ENCODE measurements at regions not wholly inside any gene's neighbourhood (a gene's known extent, or its start where the extent isn't known, plus 50 kb on each side); places are given as distances from the start of the nearest gene placed in this dataset.

DNA sequence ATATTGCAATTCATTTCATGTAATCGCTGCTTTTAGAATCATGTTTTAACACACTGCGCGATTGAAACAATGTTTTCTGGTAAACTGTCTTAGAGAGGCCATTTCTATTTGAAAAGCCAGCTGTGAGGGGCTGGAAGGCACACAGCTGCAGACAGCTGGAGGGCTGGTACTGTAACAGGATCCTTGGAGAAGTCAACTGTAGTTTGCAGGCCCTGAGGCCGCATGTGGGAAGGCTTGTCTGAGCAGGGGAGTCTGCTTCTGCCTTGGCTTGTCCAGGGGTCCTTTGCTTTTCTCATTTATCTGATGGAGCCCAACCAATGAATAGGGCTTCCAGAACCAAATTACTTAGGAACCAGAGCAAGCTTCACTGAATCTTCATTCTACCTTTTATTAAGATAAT is 313.5 kb downstream of the BLID start:
- H3K36me3 ChIP-seq (replicated peaks; ENCODE audit: control insufficient read depth, insufficient read depth, low read length), result no peaks in the 10 kb centered on the region
- H3K27me3 ChIP-seq (ENCODE audit: control insufficient read depth, insufficient read depth, low read length), result no peaks in the 10 kb centered on the region
- H3K4me3 ChIP-seq (ENCODE audit: insufficient read depth, low read depth, low read length), result no peak overlapping the region
- DNase-seq, result peak; percentile 38

DNA sequence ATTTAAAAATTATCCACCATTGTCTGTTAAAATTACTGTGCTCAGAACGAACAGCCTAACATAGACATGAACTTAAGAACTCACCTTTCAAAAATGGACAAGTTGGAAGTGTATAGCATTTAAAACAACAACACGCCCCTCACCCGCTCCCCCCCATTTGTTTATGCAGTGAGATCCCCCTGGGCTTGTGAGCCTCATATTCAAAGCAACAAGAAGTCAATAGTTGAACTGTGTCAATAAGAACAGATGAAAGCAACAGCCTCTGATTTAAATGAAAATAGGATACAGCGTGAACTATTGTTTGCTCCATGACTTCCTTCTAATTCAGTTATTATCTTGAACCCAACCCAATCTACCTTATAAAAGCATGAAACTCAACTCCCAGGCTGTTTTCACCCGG is 314.2 kb downstream of the BLID start:
- H3K36me3 ChIP-seq (replicated peaks; ENCODE audit: control insufficient read depth, insufficient read depth, low read length), result no peaks in the 10 kb centered on the region
- H3K27me3 ChIP-seq (ENCODE audit: control insufficient read depth, insufficient read depth, low read length), result no peaks in the 10 kb centered on the region
- DNase-seq, result no peak
- H3K4me3 ChIP-seq (ENCODE audit: insufficient read depth, low read depth, low read length), result no peak overlapping the region

DNA sequence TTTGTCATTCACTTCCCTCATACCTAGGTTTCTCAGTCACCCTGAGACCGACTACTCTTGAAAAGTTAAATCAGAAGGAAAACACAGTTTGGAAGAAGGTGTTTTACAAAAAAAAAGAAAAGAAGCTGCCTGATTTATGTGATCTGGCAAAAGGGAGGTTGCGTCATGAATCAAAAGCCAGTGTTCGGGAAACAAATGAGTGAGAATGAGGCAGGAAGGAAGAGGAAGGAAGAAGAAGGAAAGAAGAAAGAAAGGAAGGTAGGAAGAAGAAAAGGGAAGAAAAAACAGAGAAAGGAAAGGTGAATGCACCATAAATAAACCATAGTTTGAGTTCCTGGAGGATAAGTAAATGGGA is 314.6 kb downstream of the BLID start:
- Histone ChIP-seq H3K4me3 (ENCODE audit: insufficient read depth, low read depth, low read length) (no peak overlapping the region), H3K27me3 (ENCODE audit: control insufficient read depth, insufficient read depth, low read length) (no peaks in the 10 kb centered on the region), H3K36me3 (replicated peaks; ENCODE audit: control insufficient read depth, insufficient read depth, low read length) (no peaks in the 10 kb centered on the region)
- DNase-seq, result no peak

DNA sequence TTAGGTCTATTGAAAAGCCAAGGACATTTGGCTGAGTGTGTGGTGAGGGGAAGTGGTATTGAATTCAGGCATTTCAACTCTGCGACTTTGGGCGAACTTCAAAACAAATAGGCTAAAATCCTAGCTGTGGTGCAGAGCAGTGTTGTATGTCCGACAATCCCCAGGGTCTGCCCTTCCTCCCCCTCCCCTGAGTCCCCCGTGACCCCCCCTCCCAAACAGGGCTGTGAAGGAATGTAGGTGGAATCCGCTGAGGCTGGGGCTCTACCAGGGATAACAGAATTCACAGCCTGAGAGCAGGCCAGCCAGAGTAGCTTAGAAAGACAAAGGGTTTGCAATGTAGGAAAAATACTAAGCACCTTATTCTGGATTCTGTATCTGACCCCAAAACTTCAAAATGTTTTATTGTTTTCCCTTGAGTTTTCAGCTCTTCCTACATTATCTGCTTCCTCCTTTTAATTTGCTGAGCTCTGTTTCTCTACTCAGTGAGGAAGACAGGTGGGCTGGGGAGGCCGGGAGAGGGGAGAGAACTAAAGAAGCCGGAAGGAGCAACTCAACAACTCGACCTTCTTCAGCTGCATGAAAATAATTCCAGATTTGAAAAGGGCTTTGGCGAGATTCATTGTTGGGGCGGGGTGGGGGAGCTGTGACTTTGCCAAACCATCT is 315.2 kb downstream of the BLID start:
- H3K27me3 ChIP-seq (ENCODE audit: control insufficient read depth, insufficient read depth, low read length), result no peaks in the 10 kb centered on the region
- H3K36me3 ChIP-seq (replicated peaks; ENCODE audit: control insufficient read depth, insufficient read depth, low read length), result no peaks in the 10 kb centered on the region
- DNase-seq, result peak; percentile 81
- no peak overlapping the region for H3K4me3 ChIP-seq (ENCODE audit: insufficient read depth, low read depth, low read length)

DNA sequence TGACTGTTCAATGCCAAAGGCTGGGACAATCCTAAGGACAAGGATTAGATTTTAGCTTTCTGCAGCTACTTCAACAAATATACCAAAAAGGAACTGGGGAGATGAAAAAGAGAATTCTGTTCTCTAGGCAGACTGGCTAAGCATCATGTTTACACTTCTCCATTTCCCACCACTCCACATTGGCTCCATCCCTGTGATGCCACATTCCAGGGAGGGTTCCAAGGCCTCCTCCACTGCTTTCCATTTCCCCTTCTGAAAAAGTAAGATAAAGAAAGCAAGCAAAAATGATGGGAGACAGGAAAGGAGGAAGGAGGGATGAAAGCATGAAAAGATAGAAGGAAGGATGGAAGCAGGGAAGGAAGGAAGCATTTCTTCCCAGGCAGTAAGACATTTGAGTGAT is 315.8 kb downstream of the BLID start:
- Histone ChIP-seq H3K4me3 (ENCODE audit: insufficient read depth, low read depth, low read length) (no peak overlapping the region), H3K27me3 (ENCODE audit: control insufficient read depth, insufficient read depth, low read length) (no peaks in the 10 kb centered on the region), H3K36me3 (replicated peaks; ENCODE audit: control insufficient read depth, insufficient read depth, low read length) (no peaks in the 10 kb centered on the region)
- DNase-seq, result no peak

DNA sequence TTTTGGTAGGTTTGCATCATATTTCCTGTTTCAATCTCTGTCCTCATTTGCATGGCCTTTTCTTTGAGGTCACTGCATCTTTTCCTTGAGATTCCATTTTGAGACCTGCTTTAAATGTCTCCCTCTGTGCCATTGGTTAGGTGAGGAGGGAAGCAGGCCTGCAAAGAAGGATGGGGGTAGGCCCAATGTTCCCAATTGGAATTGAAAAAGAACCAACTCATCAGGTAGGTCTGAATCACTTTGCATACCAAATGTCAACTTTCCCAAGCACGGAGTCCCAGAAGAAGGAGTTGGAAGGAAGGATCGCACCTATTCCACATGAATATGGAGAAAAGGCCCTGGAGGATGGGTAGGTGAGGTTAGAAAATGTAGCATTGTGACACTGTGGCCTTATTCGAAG is 318.5 kb downstream of the BLID start:
- Histone ChIP-seq H3K36me3 (replicated peaks; ENCODE audit: control insufficient read depth, insufficient read depth, low read length) (no peaks in the 10 kb centered on the region), H3K27me3 (ENCODE audit: control insufficient read depth, insufficient read depth, low read length) (no peaks in the 10 kb centered on the region), H3K4me3 (ENCODE audit: insufficient read depth, low read depth, low read length) (no peak overlapping the region)
- no peak for DNase-seq

DNA sequence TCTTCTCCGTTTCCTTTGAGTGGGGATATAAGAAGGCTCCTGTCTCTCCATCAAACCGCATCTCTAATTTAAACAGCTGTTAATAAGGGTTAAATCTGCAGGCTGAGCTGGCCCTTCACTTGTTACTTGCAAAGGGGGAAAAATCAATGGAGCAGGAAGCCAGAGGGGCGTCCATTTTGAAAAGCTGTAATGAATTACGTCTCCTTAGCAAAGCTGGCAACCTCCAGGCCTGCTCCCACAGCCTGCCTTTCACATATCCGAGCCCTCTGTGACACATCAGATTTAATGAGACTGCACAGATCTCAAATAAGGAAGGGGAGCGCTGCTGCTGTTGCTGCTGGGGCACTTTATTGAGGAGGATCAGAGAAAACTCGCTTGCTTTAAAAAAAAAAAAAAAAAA is 320.8 kb downstream of the BLID start:
- H3K4me3 ChIP-seq (ENCODE audit: insufficient read depth, low read depth, low read length), result no peak overlapping the region
- H3K36me3 ChIP-seq (replicated peaks; ENCODE audit: control insufficient read depth, insufficient read depth, low read length), result no peaks in the 10 kb centered on the region
- DNase-seq, result no peak
- H3K27me3 ChIP-seq (ENCODE audit: control insufficient read depth, insufficient read depth, low read length), result no peaks in the 10 kb centered on the region

DNA sequence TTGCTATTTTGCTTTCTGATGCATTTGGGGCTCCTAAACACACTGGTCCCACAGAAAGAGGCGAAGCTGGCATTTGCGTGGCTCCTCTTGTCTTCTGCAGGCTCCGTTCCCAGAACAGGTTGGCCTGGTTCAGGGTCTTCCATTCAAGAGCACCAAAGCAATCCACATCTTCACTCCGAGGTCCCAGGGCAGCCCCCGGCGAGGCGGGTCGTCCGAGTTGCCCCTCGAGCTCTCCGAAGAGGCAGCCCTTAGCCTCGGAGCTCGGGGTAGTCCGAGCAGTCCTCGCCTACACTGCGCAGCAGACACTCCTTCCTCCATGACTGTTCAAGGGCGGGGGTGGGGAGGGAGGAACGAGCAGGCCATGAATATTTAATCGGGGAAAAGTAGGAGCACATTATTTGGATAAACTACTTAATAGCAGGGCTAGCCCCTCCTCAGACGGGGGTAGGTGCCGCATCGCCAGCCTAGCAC is 321.3 kb downstream of the BLID start:
- H3K4me3 ChIP-seq (ENCODE audit: insufficient read depth, low read depth, low read length), result no peak overlapping the region
- no peaks in the 10 kb centered on the region for H3K36me3 ChIP-seq (replicated peaks; ENCODE audit: control insufficient read depth, insufficient read depth, low read length)
- no peak for DNase-seq
- no peaks in the 10 kb centered on the region for H3K27me3 ChIP-seq (ENCODE audit: control insufficient read depth, insufficient read depth, low read length)

DNA sequence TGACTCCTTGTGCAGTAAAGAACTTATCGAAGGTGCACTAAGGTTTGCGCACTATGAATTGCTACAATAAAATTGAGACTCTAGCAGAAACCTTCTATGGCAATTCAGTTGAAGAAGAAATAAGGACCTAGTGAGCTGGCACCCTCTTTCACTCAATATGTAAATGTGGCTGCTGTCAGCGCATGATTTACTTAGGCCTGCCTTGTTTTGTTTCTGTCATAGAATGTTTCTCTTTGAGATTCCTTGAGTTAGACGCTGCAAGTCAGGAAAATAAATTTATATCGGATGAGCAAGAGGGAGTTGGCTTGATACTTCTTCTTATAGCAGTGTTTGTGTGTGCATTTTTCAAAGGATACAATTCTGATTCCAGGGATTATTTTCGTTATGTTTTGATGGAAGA is 322.1 kb downstream of the BLID start:
- Histone ChIP-seq H3K36me3 (replicated peaks; ENCODE audit: control insufficient read depth, insufficient read depth, low read length) (no peaks in the 10 kb centered on the region), H3K27me3 (ENCODE audit: control insufficient read depth, insufficient read depth, low read length) (no peaks in the 10 kb centered on the region), H3K4me3 (ENCODE audit: insufficient read depth, low read depth, low read length) (no peak overlapping the region)
- DNase-seq, result no peak

DNA sequence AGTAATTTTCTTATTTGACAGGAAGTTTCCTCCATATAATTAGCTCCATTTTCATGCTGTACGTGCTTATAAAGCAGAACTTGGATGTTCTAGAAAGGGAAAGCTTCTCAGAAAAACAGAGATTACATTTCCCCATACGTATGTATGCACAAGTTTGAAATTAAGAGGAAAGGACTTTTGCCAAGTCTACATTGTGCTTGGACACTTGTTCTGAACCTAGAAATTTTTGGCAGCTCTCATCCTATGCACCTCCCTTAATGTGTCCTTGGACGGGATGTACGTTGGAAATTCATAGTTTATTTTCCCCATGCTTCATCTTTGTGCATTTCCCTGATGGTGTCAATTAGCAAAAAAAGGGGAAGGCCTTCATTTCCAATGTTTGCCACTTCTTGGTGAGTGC is 322.7 kb downstream of the BLID start:
- Histone ChIP-seq H3K27me3 (ENCODE audit: control insufficient read depth, insufficient read depth, low read length) (no peaks in the 10 kb centered on the region), H3K4me3 (ENCODE audit: insufficient read depth, low read depth, low read length) (no peak overlapping the region), H3K36me3 (replicated peaks; ENCODE audit: control insufficient read depth, insufficient read depth, low read length) (no peaks in the 10 kb centered on the region)
- DNase-seq, result no peak

DNA sequence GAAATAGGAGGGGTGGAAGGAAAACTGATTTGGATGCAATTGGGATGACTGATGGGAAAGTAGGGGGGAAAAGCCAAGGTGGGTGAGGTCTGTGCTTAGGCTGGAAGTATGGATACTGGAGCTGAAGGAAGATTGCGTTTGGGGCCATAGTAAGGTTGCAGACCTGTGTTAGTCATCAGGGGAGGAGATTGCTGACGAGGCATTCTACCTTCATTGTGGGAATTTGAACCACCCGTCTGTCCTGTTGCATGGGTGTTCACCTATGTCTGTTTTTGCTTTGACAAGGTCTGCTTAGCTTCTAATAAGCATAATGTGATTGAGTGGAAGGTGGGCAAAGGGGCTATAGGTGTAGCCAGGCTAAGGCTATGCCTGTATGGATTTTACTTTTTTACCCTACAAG is 323.8 kb downstream of the BLID start:
- H3K36me3 ChIP-seq (replicated peaks; ENCODE audit: control insufficient read depth, insufficient read depth, low read length), result no peaks in the 10 kb centered on the region
- no peak overlapping the region for H3K4me3 ChIP-seq (ENCODE audit: insufficient read depth, low read depth, low read length)
- H3K27me3 ChIP-seq (ENCODE audit: control insufficient read depth, insufficient read depth, low read length), result no peaks in the 10 kb centered on the region
- DNase-seq, result no peak

DNA sequence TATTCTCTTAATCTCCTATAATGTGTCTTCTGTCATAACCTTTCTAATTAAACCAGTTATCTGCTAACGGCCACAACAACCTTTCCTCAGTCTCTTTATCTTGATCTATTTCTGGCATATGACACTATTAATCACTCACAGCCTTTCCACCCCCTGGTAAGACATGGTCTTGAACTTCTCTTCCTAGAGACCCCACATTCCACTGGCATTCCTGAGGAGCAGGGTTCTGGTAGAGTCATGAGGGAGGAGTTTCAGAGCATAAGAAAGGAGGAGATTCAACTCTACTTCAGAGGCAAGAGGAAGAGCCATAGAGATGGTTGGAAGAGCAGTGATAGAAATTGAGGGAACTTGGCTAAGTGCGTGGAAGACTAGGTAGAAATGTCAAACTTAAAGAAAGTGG is 325.6 kb downstream of the BLID start:
- DNase-seq, result no peak
- no peaks in the 10 kb centered on the region for H3K27me3 ChIP-seq (ENCODE audit: control insufficient read depth, insufficient read depth, low read length)
- no peaks in the 10 kb centered on the region for H3K36me3 ChIP-seq (replicated peaks; ENCODE audit: control insufficient read depth, insufficient read depth, low read length)
- no peak overlapping the region for H3K4me3 ChIP-seq (ENCODE audit: insufficient read depth, low read depth, low read length)

DNA sequence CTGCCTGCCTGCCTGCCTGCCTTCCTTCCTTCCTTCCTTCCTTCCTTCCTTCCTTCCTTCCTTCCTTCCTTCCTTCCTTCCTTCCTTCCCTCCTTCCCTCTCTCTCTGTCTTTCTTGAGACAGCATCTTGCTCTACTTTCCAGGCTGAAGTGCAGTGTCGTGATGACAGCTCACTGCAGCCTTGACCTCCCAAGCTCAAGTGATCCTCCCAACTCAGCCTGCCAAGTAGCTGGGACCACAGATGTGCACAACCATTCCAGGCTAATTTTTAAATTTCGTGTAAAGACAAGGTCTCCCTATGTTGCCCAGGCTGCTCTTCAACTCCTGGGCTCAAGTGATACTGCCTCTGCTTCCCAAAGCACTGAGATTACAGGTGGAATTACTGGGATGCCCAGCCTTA is 328.2 kb upstream of the SORL1-AS1 start:
- Histone ChIP-seq H3K4me3 (ENCODE audit: insufficient read depth, low read depth, low read length) (no peak overlapping the region), H3K36me3 (replicated peaks; ENCODE audit: control insufficient read depth, insufficient read depth, low read length) (no peaks in the 10 kb centered on the region), H3K27me3 (ENCODE audit: control insufficient read depth, insufficient read depth, low read length) (no peaks in the 10 kb centered on the region)
- no peak for DNase-seq

DNA sequence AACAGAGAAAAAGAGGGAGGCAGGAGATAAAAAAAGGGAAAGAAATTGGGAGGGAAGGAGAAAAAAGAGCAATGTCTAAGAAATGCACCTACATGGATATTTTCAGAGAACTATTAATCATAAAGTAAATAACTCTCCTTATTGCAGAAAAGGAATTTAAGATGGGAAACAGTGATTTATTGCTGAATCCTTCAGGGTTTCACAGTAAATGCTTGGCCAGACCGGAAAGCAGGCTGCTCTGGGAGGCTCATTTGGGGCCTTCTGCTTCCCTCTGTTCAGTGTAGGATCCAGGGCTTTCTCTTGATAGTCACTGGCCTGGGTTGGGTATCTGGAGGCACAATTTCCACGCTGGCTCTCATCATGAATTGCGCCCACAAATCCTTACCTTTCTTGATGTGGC is 324.3 kb upstream of the SORL1-AS1 start:
- no peak overlapping the region for H3K4me3 ChIP-seq (ENCODE audit: insufficient read depth, low read depth, low read length)
- H3K27me3 ChIP-seq (ENCODE audit: control insufficient read depth, insufficient read depth, low read length), result no peaks in the 10 kb centered on the region
- no peak for DNase-seq
- no peaks in the 10 kb centered on the region for H3K36me3 ChIP-seq (replicated peaks; ENCODE audit: control insufficient read depth, insufficient read depth, low read length)

DNA sequence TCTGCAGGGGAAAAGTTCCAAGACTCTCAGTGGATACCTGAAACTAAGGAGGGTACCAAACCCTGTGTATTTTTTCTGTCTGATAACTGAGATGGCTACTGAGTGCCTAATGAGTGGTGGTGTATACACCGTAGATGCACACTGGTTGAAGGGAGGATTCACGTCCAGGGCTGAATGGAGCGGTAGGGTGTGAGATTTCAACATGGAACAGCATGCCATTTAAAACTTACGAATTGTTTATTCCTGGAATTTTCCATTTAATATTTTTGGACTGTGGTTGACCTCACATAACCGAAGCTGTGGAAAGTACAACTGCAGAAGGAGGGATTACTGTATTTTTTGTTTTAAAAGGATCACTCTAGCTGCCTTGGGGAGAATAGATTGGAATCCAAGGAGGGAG is 322.5 kb upstream of the SORL1-AS1 start:
- no peak for DNase-seq
- Histone ChIP-seq H3K27me3 (ENCODE audit: control insufficient read depth, insufficient read depth, low read length) (no peaks in the 10 kb centered on the region), H3K4me3 (ENCODE audit: insufficient read depth, low read depth, low read length) (no peak overlapping the region), H3K36me3 (replicated peaks; ENCODE audit: control insufficient read depth, insufficient read depth, low read length) (no peaks in the 10 kb centered on the region)

DNA sequence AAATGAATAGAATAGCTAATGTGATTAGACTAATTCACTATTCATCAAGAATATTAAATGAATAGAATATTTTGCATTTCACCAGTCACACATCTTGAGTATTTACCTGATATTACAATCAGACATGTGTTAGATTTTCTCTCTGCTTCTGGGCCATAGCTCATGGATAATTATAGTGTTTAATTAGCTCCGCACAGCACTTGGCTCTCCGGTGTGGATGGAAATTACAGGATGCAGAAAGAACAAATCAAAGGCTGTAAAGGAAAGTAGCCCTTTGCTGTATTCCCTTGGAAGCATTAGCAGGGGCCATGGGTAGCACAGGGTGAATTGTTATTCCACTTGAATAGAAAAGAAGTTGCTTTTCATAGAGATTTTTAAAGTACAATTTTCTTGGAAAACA is 320.3 kb upstream of the SORL1-AS1 start:
- Histone ChIP-seq H3K27me3 (ENCODE audit: control insufficient read depth, insufficient read depth, low read length) (no peaks in the 10 kb centered on the region), H3K36me3 (replicated peaks; ENCODE audit: control insufficient read depth, insufficient read depth, low read length) (no peaks in the 10 kb centered on the region), H3K4me3 (ENCODE audit: insufficient read depth, low read depth, low read length) (no peak overlapping the region)
- DNase-seq, result no peak
